ENCODE measurements at regions not wholly inside any gene's neighbourhood (a gene's known extent, or its start where the extent isn't known, plus 50 kb on each side); places are given as distances from the start of the nearest gene placed in this dataset.

- no peaks in the 10 kb centered on the region for H3K27me3 ChIP-seq (ENCODE audit: control insufficient read depth, insufficient read depth, low read length)
- no peaks in the 10 kb centered on the region for H3K4me1 ChIP-seq (ENCODE audit: control insufficient read depth, insufficient read depth, low read length)
Observed at GRCh38 chr12:127731657-127732056, 535.3 kb upstream of the TMEM132C start.

GRCh38 chr12:127742231-127742630, 524.7 kb upstream of the TMEM132C start:
- 89% methylated on average over 7 of the region's 8 CpGs for WGBS (ENCODE audit: insufficient coverage)
- Histone ChIP-seq H3K9me3 (ENCODE audit: control insufficient read depth, insufficient read depth, low read length) (no peaks in the 10 kb centered on the region), H3K36me3 (ENCODE audit: control insufficient read depth, insufficient read depth, low read length) (no peaks in the 10 kb centered on the region), H3K27ac (ENCODE audit: low read depth, low read length) (no peak overlapping the region), H3K27me3 (ENCODE audit: control insufficient read depth, insufficient read depth, low read length) (no peaks in the 10 kb centered on the region), H3K4me1 (ENCODE audit: control insufficient read depth, insufficient read depth, low read length) (peaks cover 4% of the 10 kb centered on the region), H3K4me3 (ENCODE audit: low read depth, low read length) (no peak overlapping the region)
- DNase-seq (ENCODE audit: low read depth in 4 of 6, low spot score in 6 of 6): no peak

More at GRCh38 chr12:127731657-127732056, 535.3 kb upstream of the TMEM132C start:
- peak in 1 of 6 donors; percentile 42 for DNase-seq (ENCODE audit: low read depth in 4 of 6, low spot score in 6 of 6)
- H3K9me3 ChIP-seq (ENCODE audit: control insufficient read depth, insufficient read depth, low read length): no peaks in the 10 kb centered on the region
- 49% methylated on average over 5 of the region's 7 CpGs for WGBS (ENCODE audit: insufficient coverage)
- H3K27ac ChIP-seq (ENCODE audit: low read depth, low read length): no peak overlapping the region
- no peak overlapping the region for H3K4me3 ChIP-seq (ENCODE audit: low read depth, low read length)
- H3K36me3 ChIP-seq (ENCODE audit: control insufficient read depth, insufficient read depth, low read length): no peaks in the 10 kb centered on the region

GRCh38 chr12:127745469-127746212, 521.3 kb upstream of the TMEM132C start:
- Histone ChIP-seq H3K9me3 (ENCODE audit: control insufficient read depth, insufficient read depth, low read length) (no peaks in the 10 kb centered on the region), H3K36me3 (ENCODE audit: control insufficient read depth, insufficient read depth, low read length) (no peaks in the 10 kb centered on the region), H3K27me3 (ENCODE audit: control insufficient read depth, insufficient read depth, low read length) (no peaks in the 10 kb centered on the region), H3K27ac (ENCODE audit: low read depth, low read length) (no peak overlapping the region), H3K4me1 (ENCODE audit: control insufficient read depth, insufficient read depth, low read length) (peaks cover 4% of the 10 kb centered on the region), H3K4me3 (ENCODE audit: low read depth, low read length) (no peak overlapping the region)
- 77% methylated on average over 6 of the region's 9 CpGs for WGBS (ENCODE audit: insufficient coverage)
- peak in 1 of 6 donors; percentile 44 for DNase-seq (ENCODE audit: low read depth in 4 of 6, low spot score in 6 of 6)

- H3K4me3 ChIP-seq (ENCODE audit: low read depth, low read length): no peak overlapping the region
- no peaks in the 10 kb centered on the region for H3K9me3 ChIP-seq (ENCODE audit: control insufficient read depth, insufficient read depth, low read length)
- WGBS (ENCODE audit: insufficient coverage): 100% methylated on average over 2 of the region's 3 CpGs
- no peaks in the 10 kb centered on the region for H3K27me3 ChIP-seq (ENCODE audit: control insufficient read depth, insufficient read depth, low read length)
- DNase-seq (ENCODE audit: low read depth in 4 of 6, low spot score in 6 of 6): no peak
- H3K36me3 ChIP-seq (ENCODE audit: control insufficient read depth, insufficient read depth, low read length): no peaks in the 10 kb centered on the region
- H3K4me1 ChIP-seq (ENCODE audit: control insufficient read depth, insufficient read depth, low read length): peaks cover 4% of the 10 kb centered on the region
- H3K27ac ChIP-seq (ENCODE audit: low read depth, low read length): no peak overlapping the region
Observed at GRCh38 chr12:127749416-127749815, 517.6 kb upstream of the TMEM132C start.

GRCh38 chr12:127750076-127750840, 516.7 kb upstream of the TMEM132C start:
- peaks cover 4% of the 10 kb centered on the region for H3K4me1 ChIP-seq (ENCODE audit: control insufficient read depth, insufficient read depth, low read length)
- H3K9me3 ChIP-seq (ENCODE audit: control insufficient read depth, insufficient read depth, low read length): no peaks in the 10 kb centered on the region
- H3K4me3 ChIP-seq (ENCODE audit: low read depth, low read length): no peak overlapping the region
- no peaks in the 10 kb centered on the region for H3K27me3 ChIP-seq (ENCODE audit: control insufficient read depth, insufficient read depth, low read length)
- DNase-seq (ENCODE audit: low read depth in 4 of 6, low spot score in 6 of 6): no peak
- no peaks in the 10 kb centered on the region for H3K36me3 ChIP-seq (ENCODE audit: control insufficient read depth, insufficient read depth, low read length)
- WGBS (ENCODE audit: insufficient coverage): 69% methylated on average over 3 of the region's 8 CpGs
- H3K27ac ChIP-seq (ENCODE audit: low read depth, low read length): no peak overlapping the region

GRCh38 chr12:127752802-127753201, 514.2 kb upstream of the TMEM132C start:
- WGBS (ENCODE audit: insufficient coverage): 80% methylated on average over 1 of the region's 1 CpG
- Histone ChIP-seq H3K27ac (ENCODE audit: low read depth, low read length) (no peak overlapping the region), H3K4me3 (ENCODE audit: low read depth, low read length) (no peak overlapping the region), H3K36me3 (ENCODE audit: control insufficient read depth, insufficient read depth, low read length) (no peaks in the 10 kb centered on the region), H3K27me3 (ENCODE audit: control insufficient read depth, insufficient read depth, low read length) (no peaks in the 10 kb centered on the region), H3K9me3 (ENCODE audit: control insufficient read depth, insufficient read depth, low read length) (no peaks in the 10 kb centered on the region), H3K4me1 (ENCODE audit: control insufficient read depth, insufficient read depth, low read length) (no peaks in the 10 kb centered on the region)
- no peak for DNase-seq (ENCODE audit: low read depth in 4 of 6, low spot score in 6 of 6)

GRCh38 chr12:127760357-127760756, 506.6 kb upstream of the TMEM132C start:
- no peak overlapping the region for H3K27ac ChIP-seq (ENCODE audit: low read depth, low read length)
- H3K9me3 ChIP-seq (ENCODE audit: control insufficient read depth, insufficient read depth, low read length): no peaks in the 10 kb centered on the region
- no peak for DNase-seq (ENCODE audit: low read depth in 4 of 6, low spot score in 6 of 6)
- no peaks in the 10 kb centered on the region for H3K36me3 ChIP-seq (ENCODE audit: control insufficient read depth, insufficient read depth, low read length)
- no peaks in the 10 kb centered on the region for H3K4me1 ChIP-seq (ENCODE audit: control insufficient read depth, insufficient read depth, low read length)
- no peak overlapping the region for H3K4me3 ChIP-seq (ENCODE audit: low read depth, low read length)
- 97% methylated on average over 8 of the region's 14 CpGs for whole genome bisulfite sequencing (ENCODE audit: insufficient coverage)
- no peaks in the 10 kb centered on the region for H3K27me3 ChIP-seq (ENCODE audit: control insufficient read depth, insufficient read depth, low read length)

GRCh38 chr12:127760996-127761395, 506.0 kb upstream of the TMEM132C start:
- Histone ChIP-seq H3K4me3 (ENCODE audit: low read depth, low read length) (no peak overlapping the region), H3K4me1 (ENCODE audit: control insufficient read depth, insufficient read depth, low read length) (no peaks in the 10 kb centered on the region), H3K27ac (ENCODE audit: low read depth, low read length) (no peak overlapping the region), H3K36me3 (ENCODE audit: control insufficient read depth, insufficient read depth, low read length) (no peaks in the 10 kb centered on the region), H3K27me3 (ENCODE audit: control insufficient read depth, insufficient read depth, low read length) (no peaks in the 10 kb centered on the region), H3K9me3 (ENCODE audit: control insufficient read depth, insufficient read depth, low read length) (no peaks in the 10 kb centered on the region)
- no peak for DNase-seq (ENCODE audit: low read depth in 4 of 6, low spot score in 6 of 6)
- 94% methylated on average over 22 of the region's 22 CpGs for WGBS (ENCODE audit: insufficient coverage)

GRCh38 chr12:127761880-127762279, 505.1 kb upstream of the TMEM132C start:
- Histone ChIP-seq H3K4me1 (ENCODE audit: control insufficient read depth, insufficient read depth, low read length) (no peaks in the 10 kb centered on the region), H3K36me3 (ENCODE audit: control insufficient read depth, insufficient read depth, low read length) (no peaks in the 10 kb centered on the region), H3K27ac (ENCODE audit: low read depth, low read length) (no peak overlapping the region), H3K4me3 (ENCODE audit: low read depth, low read length) (no peak overlapping the region), H3K9me3 (ENCODE audit: control insufficient read depth, insufficient read depth, low read length) (no peaks in the 10 kb centered on the region), H3K27me3 (ENCODE audit: control insufficient read depth, insufficient read depth, low read length) (no peaks in the 10 kb centered on the region)
- 20% methylated on average over 4 of the region's 10 CpGs for WGBS (ENCODE audit: insufficient coverage)
- DNase-seq (ENCODE audit: low read depth in 4 of 6, low spot score in 6 of 6): no peak

- Histone ChIP-seq H3K4me3 (ENCODE audit: low read depth, low read length) (no peak overlapping the region), H3K9me3 (ENCODE audit: control insufficient read depth, insufficient read depth, low read length) (peaks cover 1% of the 10 kb centered on the region), H3K4me1 (ENCODE audit: control insufficient read depth, insufficient read depth, low read length) (no peaks in the 10 kb centered on the region), H3K27ac (ENCODE audit: low read depth, low read length) (no peak overlapping the region), H3K27me3 (ENCODE audit: control insufficient read depth, insufficient read depth, low read length) (no peaks in the 10 kb centered on the region), H3K36me3 (ENCODE audit: control insufficient read depth, insufficient read depth, low read length) (no peaks in the 10 kb centered on the region)
- peak in 1 of 6 donors; percentile 56 for DNase-seq (ENCODE audit: low read depth in 4 of 6, low spot score in 6 of 6)
- no CpG with 5 or more reads among the region's 1 CpG for WGBS (ENCODE audit: insufficient coverage)
Observed at GRCh38 chr12:127767656-127768055, 499.3 kb upstream of the TMEM132C start.

Data from spinal cord (tissue), 9 donors.